K562 (cell line): ENCODE measurements at regions not wholly inside any gene's neighbourhood (a gene's known extent, or its start where the extent isn't known, plus 50 kb on each side); places are given as distances from the start of the nearest gene placed in this dataset.
A peak's percentile ranks its signal among the peaks of the same experiment; 100 is the strongest.

Experiments used
- AFF4 ChIP-seq: sonication (generic); formaldehyde crosslinking; IDR thresholded peaks from 2 replicates; pipeline ENCODE4 v1.8.0; 2023; ENCODE audit warnings: mild to moderate bottlenecking, missing genetic modification reagents
- CHD7 ChIP-seq: fragments of 200-600 bp; sonication (generic); IDR thresholded peaks from one replicate; pipeline ENCODE4 v1.6.1; 2012; ENCODE audit warnings: mild to moderate bottlenecking, low read depth, low read length, inconsistent platforms
- CREB3 ChIP-seq: fragments of 450-650 bp; conservative IDR thresholded peaks from 2 replicates; pipeline ENCODE4 v1.6.1; 2016; ENCODE audit warnings: missing genetic modification characterization, low read depth, mild to moderate bottlenecking, missing compliant biosample characterization, moderate library complexity
- HDAC1 ChIP-seq, 2 experiments: fragments of 450-650 bp; IDR thresholded peaks; 2 replicates each; pipeline ENCODE4 v1.6.1; 2016 to 2017; ENCODE audit warnings: inconsistent platforms in 1 of 2, mild to moderate bottlenecking in 1 of 2, moderate library complexity in 1 of 2
- RFX5 ChIP-seq: IDR thresholded peaks from 2 replicates; pipeline ENCODE4 v1.6.1; 2011; ENCODE audit warnings: low read depth, mild to moderate bottlenecking, improper control_type of control experiment, low read length
- TEAD4 ChIP-seq, 2 experiments: sonication (generic) in 1 of 2; formaldehyde crosslinking in 1 of 2; IDR thresholded peaks; 2 replicates each; pipeline versions ENCODE4 v1.6.1 to v1.8.0; 2012 to 2022; ENCODE audit warnings: borderline replicate concordance in 1 of 2, inconsistent platforms in 1 of 2, low read length in 1 of 2, mild to moderate bottlenecking in 1 of 2, missing genetic modification reagents in 1 of 2
- ZBTB17 ChIP-seq: fragments of 450-650 bp; formaldehyde crosslinking; IDR thresholded peaks from 2 replicates; pipeline ENCODE4 v1.4.0; 2020; ENCODE audit warnings: mild to moderate bottlenecking
- ZC3H4 ChIP-seq: sonication (generic); formaldehyde crosslinking; IDR thresholded peaks from 2 replicates; pipeline ENCODE4 v1.9.0; 2021; ENCODE audit warnings: missing genetic modification reagents, borderline replicate concordance
- ZNF217 ChIP-seq: sonication (generic); formaldehyde crosslinking; IDR thresholded peaks from 2 replicates; pipeline ENCODE4 v1.8.0; 2022; ENCODE audit warnings: mild to moderate bottlenecking, missing genetic modification reagents

DNA sequence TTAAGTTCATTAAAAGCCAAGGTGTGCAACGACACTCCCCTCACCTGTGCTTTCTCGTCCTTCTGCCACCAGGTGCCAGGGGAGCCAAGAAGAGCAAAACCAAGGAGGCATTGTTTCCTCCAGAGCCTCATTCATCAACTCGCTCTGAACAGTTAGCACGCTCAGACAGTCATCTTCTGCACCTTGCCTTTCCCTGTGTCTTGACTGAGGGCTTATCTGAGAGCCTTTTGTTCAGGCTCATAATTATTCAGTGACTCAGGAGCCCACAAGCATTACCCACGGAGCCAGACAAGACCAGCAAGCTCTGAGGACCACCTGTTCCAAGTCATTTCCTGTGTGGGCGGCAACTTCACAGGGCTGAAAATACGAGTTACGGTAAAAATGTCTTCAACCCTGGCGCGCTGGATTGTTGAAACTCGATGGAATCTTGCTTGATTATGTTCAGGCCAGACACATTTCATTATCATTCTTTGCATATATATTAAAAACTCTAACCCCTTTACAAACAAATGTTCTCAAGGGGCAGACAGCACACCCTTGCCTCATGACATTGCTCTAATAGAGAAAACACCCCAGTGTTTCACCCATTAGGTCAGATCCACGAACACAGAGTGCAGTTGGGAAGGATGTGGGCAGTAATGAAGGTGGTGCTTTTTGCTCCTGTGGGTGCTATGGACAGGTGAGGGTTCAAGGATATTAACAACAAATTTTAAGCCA is 89.7 kb upstream of the RUNX1 start (continued):
- TF ChIP-seq ZBTB17 (CRISPR knock-in tag) = 0 out of 2 replicates have a peak, but pooled peaks have one; percentile 19
- no peak for TF ChIP-seq ZC3H4 (CRISPR knock-in tag)
- no peak for TF ChIP-seq CHD7
- TF ChIP-seq ZNF217 (CRISPR knock-in tag) = no peak
- no peak for TF ChIP-seq RFX5
- no peak for TF ChIP-seq AFF4
- TF ChIP-seq TEAD4 (IDR thresholded peaks at IDR 0.05; ENCODE audit: low read length) = peak; percentile 58
- no peak for TF ChIP-seq TEAD4 (CRISPR knock-in tag; IDR thresholded peaks at IDR 0.05; ENCODE audit: borderline replicate concordance)
- TF ChIP-seq HDAC1 (IDR thresholded peaks at IDR 0.05) = no peak
- no peak for TF ChIP-seq CREB3 (tag)
